H7 (cell line): ENCODE measurements at regions not wholly inside any gene's neighbourhood (a gene's known extent, or its start where the extent isn't known, plus 50 kb on each side); places are given as distances from the start of the nearest gene placed in this dataset.

Source experiments
- DNase-seq: peaks from one replicate; pipeline ENCODE4 v3.0.0; 2012
- H3K27me3 ChIP-seq: 2 replicates; pipeline ENCODE4 v1.6.0; 2011; ENCODE audit warnings: mild to moderate bottlenecking, low read length; ENCODE audit not compliant: control insufficient read depth, insufficient read depth
- H3K36me3 ChIP-seq: replicated peaks from 2 replicates; pipeline ENCODE4 v1.5.1; 2011; ENCODE audit warnings: low read length; ENCODE audit not compliant: control insufficient read depth, insufficient read depth
- H3K4me3 ChIP-seq: 2 replicates; pipeline ENCODE4 v1.5.1; 2011; ENCODE audit warnings: low read depth, mild to moderate bottlenecking, control low read depth, low read length, moderate library complexity; ENCODE audit not compliant: insufficient read depth

GRCh38 chr11:115067900-115068530 is 389.7 kb downstream of the NXPE2 start:
- no peak for DNase-seq
- Histone ChIP-seq H3K27me3 (no peaks in the 10 kb centered on the region), H3K4me3 (no peak overlapping the region), H3K36me3 (no peaks in the 10 kb centered on the region)

GRCh38 chr11:115069599-115069998 is 391.3 kb downstream of the NXPE2 start:
- no peak overlapping the region for H3K4me3 ChIP-seq
- H3K27me3 ChIP-seq = no peaks in the 10 kb centered on the region
- DNase-seq = no peak
- no peaks in the 10 kb centered on the region for H3K36me3 ChIP-seq

DNA sequence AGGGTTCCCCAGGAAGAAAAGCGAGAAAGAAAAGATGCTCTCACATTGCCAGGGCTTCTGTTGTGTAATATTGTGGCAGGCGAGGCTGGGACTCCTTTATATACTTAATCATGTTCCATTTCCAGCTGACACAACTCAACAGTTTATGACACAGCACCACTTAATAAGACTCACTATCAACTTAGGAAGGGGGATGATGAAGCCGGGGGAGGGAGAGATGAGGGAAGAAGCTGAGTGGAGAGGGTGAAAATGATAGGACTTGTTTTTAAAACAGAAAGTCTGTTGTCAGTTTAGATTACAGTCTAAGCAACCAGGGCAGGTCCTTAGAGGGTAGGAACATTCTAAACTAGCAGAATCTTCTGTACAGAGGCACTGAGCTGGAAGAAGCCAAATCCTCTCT is 397.0 kb downstream of the NXPE2 start:
- DNase-seq = no peak
- H3K27me3 ChIP-seq = no peaks in the 10 kb centered on the region; the same call in 1 of the 2 replicates
- no peak overlapping the region for H3K4me3 ChIP-seq
- no peaks in the 10 kb centered on the region for H3K36me3 ChIP-seq

GRCh38 chr11:115077740-115078139 is 399.4 kb downstream of the NXPE2 start:
- no peak for DNase-seq
- no peaks in the 10 kb centered on the region; the same call in 1 of the 2 replicates for H3K27me3 ChIP-seq
- H3K4me3 ChIP-seq = no peak overlapping the region
- H3K36me3 ChIP-seq = no peaks in the 10 kb centered on the region

- no peak for DNase-seq
- no peak overlapping the region for H3K4me3 ChIP-seq
- H3K27me3 ChIP-seq = no peaks in the 10 kb centered on the region; the same call in 1 of the 2 replicates
- no peaks in the 10 kb centered on the region for H3K36me3 ChIP-seq
Measured at GRCh38 chr11:115078461-115079438, 400.4 kb downstream of the NXPE2 start.

- Histone ChIP-seq H3K4me3 (no peak overlapping the region), H3K27me3 (no peaks in the 10 kb centered on the region; the same call in 1 of the 2 replicates), H3K36me3 (no peaks in the 10 kb centered on the region)
- no peak for DNase-seq
Measured at GRCh38 chr11:115080923-115081680, 402.8 kb downstream of the NXPE2 start.

DNA sequence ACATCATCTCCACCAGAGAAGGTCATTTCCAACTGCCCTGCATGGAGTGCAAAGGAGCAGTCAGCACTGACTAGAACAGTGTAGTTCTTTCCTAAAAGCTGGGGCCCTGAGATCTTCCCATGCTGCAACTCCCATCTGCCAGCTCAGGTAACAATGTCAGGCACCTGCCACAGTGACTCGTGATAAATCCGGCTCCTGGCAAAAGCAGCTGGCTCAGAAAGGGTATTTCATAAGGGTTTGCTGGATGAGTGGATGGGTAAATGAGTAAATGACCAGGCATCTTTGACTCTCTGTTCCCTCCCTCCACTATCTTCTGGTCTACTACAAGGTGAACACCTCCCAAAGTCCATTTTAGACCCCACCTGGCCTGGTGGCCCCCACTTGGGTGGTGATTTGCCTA is 403.6 kb downstream of the NXPE2 start:
- Histone ChIP-seq H3K36me3 (no peaks in the 10 kb centered on the region), H3K27me3 (no peaks in the 10 kb centered on the region; the same call in 1 of the 2 replicates), H3K4me3 (no peak overlapping the region)
- no peak for DNase-seq

- Histone ChIP-seq H3K27me3 (no peaks in the 10 kb centered on the region; the same call in 1 of the 2 replicates), H3K36me3 (no peaks in the 10 kb centered on the region), H3K4me3 (no peak overlapping the region)
- no peak for DNase-seq
Measured at GRCh38 chr11:115083144-115083806, 404.9 kb downstream of the NXPE2 start.

DNA sequence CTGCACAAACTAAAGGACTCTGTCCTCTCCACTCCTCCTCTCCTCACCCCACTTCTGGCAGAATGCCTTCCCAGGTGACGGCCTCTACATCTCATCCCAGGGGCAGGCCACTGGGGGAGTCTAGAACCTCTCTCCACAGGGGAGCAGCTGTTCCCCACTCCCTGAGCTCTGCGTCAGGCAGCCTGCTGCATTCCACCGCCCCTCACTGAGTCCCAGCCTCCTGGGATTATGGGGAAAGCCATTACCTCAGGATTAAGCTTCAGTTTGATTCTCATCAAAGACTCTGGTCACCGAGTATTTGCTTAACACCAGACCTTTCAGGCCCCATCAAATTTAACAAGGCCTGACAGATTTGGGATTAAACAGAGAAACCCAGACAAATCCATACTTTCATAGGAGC is 405.9 kb downstream of the NXPE2 start:
- Histone ChIP-seq H3K36me3 (no peaks in the 10 kb centered on the region), H3K27me3 (no peaks in the 10 kb centered on the region), H3K4me3 (no peak overlapping the region)
- no peak for DNase-seq

DNA sequence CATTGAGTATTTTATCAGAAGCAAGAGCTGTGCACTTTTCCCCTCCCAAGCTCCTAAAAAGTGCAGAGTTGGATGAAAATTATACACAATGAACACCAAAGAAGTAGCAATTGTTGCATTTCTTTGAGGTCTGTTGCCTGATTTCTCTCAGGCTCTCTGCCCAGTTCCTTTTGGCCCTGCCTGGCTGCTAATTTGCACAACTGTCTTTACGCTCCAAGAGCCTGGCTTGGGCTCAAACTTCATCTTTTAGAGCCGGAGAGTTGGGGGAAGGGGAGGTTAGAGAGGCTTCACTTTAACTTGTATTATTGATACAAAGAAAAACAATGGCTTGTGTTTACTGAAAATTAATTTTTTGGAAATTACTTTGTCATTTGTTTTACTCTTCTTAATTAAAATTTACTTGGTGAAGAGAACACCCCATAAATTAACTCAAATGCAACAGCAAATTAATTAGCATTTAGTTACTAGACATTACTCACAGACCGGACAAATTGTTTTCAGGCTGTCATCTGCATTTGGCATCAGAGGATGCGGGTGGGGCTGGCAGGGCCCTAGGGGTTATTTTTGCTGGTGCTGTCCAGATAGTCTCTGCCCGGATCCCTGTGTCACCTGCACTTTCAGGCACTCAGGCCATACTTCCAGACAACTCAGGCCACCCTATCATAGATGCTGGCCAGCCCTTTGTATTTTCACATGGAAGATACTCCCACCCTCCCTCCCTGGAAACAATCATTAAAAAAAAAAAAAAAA is 407.3 kb downstream of the NXPE2 start:
- H3K36me3 ChIP-seq = no peaks in the 10 kb centered on the region
- no peak for DNase-seq
- H3K4me3 ChIP-seq = no peak overlapping the region
- H3K27me3 ChIP-seq = no peaks in the 10 kb centered on the region

DNA sequence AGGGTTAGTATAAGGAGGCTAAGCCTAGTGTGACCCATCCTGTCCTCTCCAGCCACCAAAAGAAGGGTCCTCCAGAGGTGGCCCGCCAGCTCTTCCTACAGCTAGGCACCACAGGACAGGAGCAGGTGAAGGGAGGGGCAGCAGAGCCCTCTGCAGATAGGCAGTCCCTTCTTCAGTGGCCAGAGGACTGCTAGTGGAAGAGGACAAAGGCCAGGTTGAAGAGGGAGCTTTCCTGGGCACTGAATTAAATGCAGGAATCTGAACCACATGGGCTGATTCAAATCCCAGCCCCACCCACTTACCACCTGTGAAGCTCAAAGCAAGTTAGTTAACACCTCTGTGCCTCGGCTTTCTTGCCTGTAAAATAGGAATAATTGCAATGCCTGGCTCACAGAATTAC is 409.5 kb downstream of the NXPE2 start:
- peak; percentile 70 for DNase-seq
- Histone ChIP-seq H3K4me3 (no peak overlapping the region), H3K36me3 (no peaks in the 10 kb centered on the region), H3K27me3 (no peaks in the 10 kb centered on the region)

DNA sequence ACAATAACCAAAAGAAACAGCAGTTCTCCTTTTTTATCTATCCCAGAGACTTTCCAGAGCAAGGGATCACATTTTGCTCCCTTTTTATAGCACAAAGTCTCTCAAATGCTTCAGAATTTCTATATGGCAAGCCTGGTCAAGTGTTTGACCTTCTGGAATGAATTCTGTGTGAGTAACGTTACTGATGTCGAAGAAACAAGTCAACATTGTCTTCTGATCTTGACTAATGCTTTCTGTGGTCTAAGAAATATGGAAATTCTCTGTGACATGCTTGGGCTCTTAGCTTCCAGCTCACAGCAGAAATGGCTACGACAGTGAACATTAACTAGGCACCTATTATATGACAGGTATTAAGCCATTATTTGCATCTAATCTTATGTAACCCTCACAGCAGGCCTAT is 411.7 kb downstream of the CADM1 start:
- DNase-seq = no peak
- Histone ChIP-seq H3K36me3 (no peaks in the 10 kb centered on the region), H3K27me3 (no peaks in the 10 kb centered on the region), H3K4me3 (no peak overlapping the region)

GRCh38 chr11:115097796-115098408 is 406.3 kb downstream of the CADM1 start:
- no peaks in the 10 kb centered on the region for H3K36me3 ChIP-seq
- DNase-seq = no peak
- no peak overlapping the region for H3K4me3 ChIP-seq
- H3K27me3 ChIP-seq = no peaks in the 10 kb centered on the region
